ENCODE measurements at regions not wholly inside any gene's neighbourhood (a gene's known extent, or its start where the extent isn't known, plus 50 kb on each side); places are given as distances from the start of the nearest gene placed in this dataset.

GRCh38 chr1:166297993-166298392 is 131.2 kb upstream of the FAM78B start:
- Mint-ChIP-seq H3K9me3 (no peaks in the 10 kb centered on the region), H3K27ac (no peak overlapping the region), H3K4me1 (peaks cover 1% of the 10 kb centered on the region), H3K4me3 (no peak overlapping the region), H3K36me3 (ENCODE audit: low read depth) (no peaks in the 10 kb centered on the region), H3K27me3 (ENCODE audit: low read depth, poor library complexity) (peaks cover under 1% of the 10 kb centered on the region)
- no peak for TF ChIP-seq CTCF (IDR thresholded peaks at IDR 0.05)
- DNase-seq: no peak

GRCh38 chr1:166300767-166301166 is 134.0 kb upstream of the FAM78B start:
- TF ChIP-seq CTCF (IDR thresholded peaks at IDR 0.05): no peak
- Mint-ChIP-seq H3K27me3 (ENCODE audit: low read depth, poor library complexity) (no peaks in the 10 kb centered on the region), H3K36me3 (ENCODE audit: low read depth) (no peaks in the 10 kb centered on the region), H3K9me3 (no peaks in the 10 kb centered on the region), H3K4me1 (peaks cover 7% of the 10 kb centered on the region), H3K27ac (no peak overlapping the region), H3K4me3 (no peak overlapping the region)
- no peak for DNase-seq

- Mint-ChIP-seq H3K27ac (no peak overlapping the region), H3K36me3 (ENCODE audit: low read depth) (no peaks in the 10 kb centered on the region), H3K4me3 (no peak overlapping the region), H3K27me3 (ENCODE audit: low read depth, poor library complexity) (no peaks in the 10 kb centered on the region), H3K4me1 (peaks cover 13% of the 10 kb centered on the region), H3K9me3 (no peaks in the 10 kb centered on the region)
- no peak for TF ChIP-seq CTCF (IDR thresholded peaks at IDR 0.05)
- no peak for DNase-seq
These were observed 136.4 kb upstream of the FAM78B start for GRCh38 chr1:166302989-166303758.

- H3K27ac Mint-ChIP-seq: no peak overlapping the region
- H3K27me3 Mint-ChIP-seq (ENCODE audit: low read depth, poor library complexity): no peaks in the 10 kb centered on the region
- no peak overlapping the region for H3K4me3 Mint-ChIP-seq
- DNase-seq: no peak
- H3K36me3 Mint-ChIP-seq (ENCODE audit: low read depth): no peaks in the 10 kb centered on the region
- peaks cover 13% of the 10 kb centered on the region for H3K4me1 Mint-ChIP-seq
- H3K9me3 Mint-ChIP-seq: no peaks in the 10 kb centered on the region
- TF ChIP-seq CTCF (IDR thresholded peaks at IDR 0.05): no peak
These were observed 137.3 kb upstream of the FAM78B start for GRCh38 chr1:166304131-166304530.

- TF ChIP-seq CTCF (IDR thresholded peaks at IDR 0.05): no peak
- Mint-ChIP-seq H3K9me3 (no peaks in the 10 kb centered on the region), H3K4me1 (peaks cover 13% of the 10 kb centered on the region), H3K27ac (no peak overlapping the region), H3K27me3 (ENCODE audit: low read depth, poor library complexity) (no peaks in the 10 kb centered on the region), H3K4me3 (no peak overlapping the region), H3K36me3 (ENCODE audit: low read depth) (no peaks in the 10 kb centered on the region)
- no peak for DNase-seq
These were observed 138.6 kb upstream of the FAM78B start for GRCh38 chr1:166305371-166305770.
